NB4 (cell line): ENCODE measurements at regions not wholly inside any gene's neighbourhood (a gene's known extent, or its start where the extent isn't known, plus 50 kb on each side); places are given as distances from the start of the nearest gene placed in this dataset.

ENCODE experiments used
- POLR2A ChIP-seq: IDR thresholded peaks from 2 replicates; pipeline ENCODE4 v1.6.1; 2011; ENCODE audit warnings: mild to moderate bottlenecking; ENCODE audit not compliant: insufficient read length; ENCODE audit errors: extremely low read depth
- TF ChIP-seq, protein P1 (sequence below): IDR thresholded peaks from one replicate; pipeline ENCODE4 v1.5.1; 2012; ENCODE audit warnings: low read depth, low read length
- TF ChIP-seq, protein P2 (sequence below): IDR thresholded peaks from 2 replicates; pipeline ENCODE4 v1.6.1; 2011; ENCODE audit warnings: low read depth, low read length

DNA sequence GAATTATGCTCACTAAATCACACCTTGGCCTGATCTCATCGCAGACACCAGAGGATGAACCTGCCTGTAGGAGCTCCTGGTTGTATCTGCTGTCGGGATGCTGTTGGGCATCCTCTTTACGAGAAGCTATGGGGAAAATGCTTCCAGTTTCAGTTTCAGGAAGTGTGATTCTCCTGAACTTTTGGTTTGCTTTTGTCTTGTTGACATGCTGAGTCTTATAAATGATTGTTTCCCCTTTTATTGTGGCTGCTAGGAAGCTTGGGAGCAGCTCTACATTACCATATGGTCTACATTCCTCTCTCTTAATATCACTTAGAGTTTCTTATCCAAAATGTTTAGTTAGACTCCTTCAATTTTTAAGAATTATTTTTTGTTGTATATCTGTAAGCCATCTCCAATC, 227.5 kb downstream of the MTX2 start:
- TF ChIP-seq, protein P1, sequence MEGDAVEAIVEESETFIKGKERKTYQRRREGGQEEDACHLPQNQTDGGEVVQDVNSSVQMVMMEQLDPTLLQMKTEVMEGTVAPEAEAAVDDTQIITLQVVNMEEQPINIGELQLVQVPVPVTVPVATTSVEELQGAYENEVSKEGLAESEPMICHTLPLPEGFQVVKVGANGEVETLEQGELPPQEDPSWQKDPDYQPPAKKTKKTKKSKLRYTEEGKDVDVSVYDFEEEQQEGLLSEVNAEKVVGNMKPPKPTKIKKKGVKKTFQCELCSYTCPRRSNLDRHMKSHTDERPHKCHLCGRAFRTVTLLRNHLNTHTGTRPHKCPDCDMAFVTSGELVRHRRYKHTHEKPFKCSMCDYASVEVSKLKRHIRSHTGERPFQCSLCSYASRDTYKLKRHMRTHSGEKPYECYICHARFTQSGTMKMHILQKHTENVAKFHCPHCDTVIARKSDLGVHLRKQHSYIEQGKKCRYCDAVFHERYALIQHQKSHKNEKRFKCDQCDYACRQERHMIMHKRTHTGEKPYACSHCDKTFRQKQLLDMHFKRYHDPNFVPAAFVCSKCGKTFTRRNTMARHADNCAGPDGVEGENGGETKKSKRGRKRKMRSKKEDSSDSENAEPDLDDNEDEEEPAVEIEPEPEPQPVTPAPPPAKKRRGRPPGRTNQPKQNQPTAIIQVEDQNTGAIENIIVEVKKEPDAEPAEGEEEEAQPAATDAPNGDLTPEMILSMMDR, result no peak
- TF ChIP-seq, protein P2, sequence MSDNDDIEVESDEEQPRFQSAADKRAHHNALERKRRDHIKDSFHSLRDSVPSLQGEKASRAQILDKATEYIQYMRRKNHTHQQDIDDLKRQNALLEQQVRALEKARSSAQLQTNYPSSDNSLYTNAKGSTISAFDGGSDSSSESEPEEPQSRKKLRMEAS, result no peak
- no peak for TF ChIP-seq POLR2A
